ENCODE measurements at regions not wholly inside any gene's neighbourhood (a gene's known extent, or its start where the extent isn't known, plus 50 kb on each side); places are given as distances from the start of the nearest gene placed in this dataset.

GRCh38 chr18:43757273-43757672 is 480.0 kb upstream of the SYT4 start:
- no peak for TF ChIP-seq SNAI2 (CRISPR knock-in tag; IDR thresholded peaks at IDR 0.05)
- TF ChIP-seq ZFP30 (CRISPR knock-in tag; IDR thresholded peaks at IDR 0.05): no peak
- no peak for TF ChIP-seq RARB (CRISPR knock-in tag; IDR thresholded peaks at IDR 0.05)
- TF ChIP-seq CREB5 (CRISPR knock-in tag; IDR thresholded peaks at IDR 0.05; ENCODE audit: low read depth): no peak
- no peak for TF ChIP-seq PPARA (CRISPR knock-in tag; IDR thresholded peaks at IDR 0.05; ENCODE audit: borderline replicate concordance)
- no peak for TF ChIP-seq PATZ1 (CRISPR knock-in tag; IDR thresholded peaks at IDR 0.05; ENCODE audit: borderline replicate concordance)
- TF ChIP-seq ARNTL (CRISPR knock-in tag; IDR thresholded peaks at IDR 0.05; ENCODE audit: borderline replicate concordance, low read depth): no peak
- TF ChIP-seq, protein P1, sequence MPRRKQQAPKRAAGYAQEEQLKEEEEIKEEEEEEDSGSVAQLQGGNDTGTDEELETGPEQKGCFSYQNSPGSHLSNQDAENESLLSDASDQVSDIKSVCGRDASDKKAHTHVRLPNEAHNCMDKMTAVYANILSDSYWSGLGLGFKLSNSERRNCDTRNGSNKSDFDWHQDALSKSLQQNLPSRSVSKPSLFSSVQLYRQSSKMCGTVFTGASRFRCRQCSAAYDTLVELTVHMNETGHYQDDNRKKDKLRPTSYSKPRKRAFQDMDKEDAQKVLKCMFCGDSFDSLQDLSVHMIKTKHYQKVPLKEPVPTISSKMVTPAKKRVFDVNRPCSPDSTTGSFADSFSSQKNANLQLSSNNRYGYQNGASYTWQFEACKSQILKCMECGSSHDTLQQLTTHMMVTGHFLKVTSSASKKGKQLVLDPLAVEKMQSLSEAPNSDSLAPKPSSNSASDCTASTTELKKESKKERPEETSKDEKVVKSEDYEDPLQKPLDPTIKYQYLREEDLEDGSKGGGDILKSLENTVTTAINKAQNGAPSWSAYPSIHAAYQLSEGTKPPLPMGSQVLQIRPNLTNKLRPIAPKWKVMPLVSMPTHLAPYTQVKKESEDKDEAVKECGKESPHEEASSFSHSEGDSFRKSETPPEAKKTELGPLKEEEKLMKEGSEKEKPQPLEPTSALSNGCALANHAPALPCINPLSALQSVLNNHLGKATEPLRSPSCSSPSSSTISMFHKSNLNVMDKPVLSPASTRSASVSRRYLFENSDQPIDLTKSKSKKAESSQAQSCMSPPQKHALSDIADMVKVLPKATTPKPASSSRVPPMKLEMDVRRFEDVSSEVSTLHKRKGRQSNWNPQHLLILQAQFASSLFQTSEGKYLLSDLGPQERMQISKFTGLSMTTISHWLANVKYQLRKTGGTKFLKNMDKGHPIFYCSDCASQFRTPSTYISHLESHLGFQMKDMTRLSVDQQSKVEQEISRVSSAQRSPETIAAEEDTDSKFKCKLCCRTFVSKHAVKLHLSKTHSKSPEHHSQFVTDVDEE (CRISPR knock-in tag; IDR thresholded peaks at IDR 0.05): no peak
- no peak for TF ChIP-seq ZNF70 (CRISPR knock-in tag; IDR thresholded peaks at IDR 0.05)
- no peak for TF ChIP-seq ZNF565 (CRISPR knock-in tag; conservative IDR thresholded peaks at IDR 0.05; ENCODE audit: low read depth)
- no peak for TF ChIP-seq CSDC2 (CRISPR knock-in tag; IDR thresholded peaks at IDR 0.05)
- TF ChIP-seq ZFP3 (CRISPR knock-in tag; IDR thresholded peaks at IDR 0.05): no peak

All from SK-N-SH treated with all-trans-retinoic acid at 6 μM for 48 hours (cell line).